ENCODE measurements at regions not wholly inside any gene's neighbourhood (a gene's known extent, or its start where the extent isn't known, plus 50 kb on each side); places are given as distances from the start of the nearest gene placed in this dataset.

GRCh38 chr2:128573116-128573515, 254.4 kb upstream of the HS6ST1 start:
- no peak overlapping the region for H3K4me3 ChIP-seq (ENCODE audit: control insufficient read depth in 2 of 3, extremely low read depth in 1 of 3, insufficient read depth in 2 of 3, low read depth in 1 of 3, low read length in 3 of 3)
- DNase-seq (ENCODE audit: low read depth, low spot score) (no peak), FAIRE-seq (no peak)
- peaks cover under 1% of the 10 kb centered on the region for H3K27me3 ChIP-seq (ENCODE audit: control insufficient read depth, extremely low read depth, insufficient read depth, low read length)
- H3K4me2 ChIP-seq (ENCODE audit: control insufficient read depth, extremely low read depth, insufficient read depth, low read depth, low read length) = no peak overlapping the region
- H3K27ac ChIP-seq (ENCODE audit: control insufficient read depth, insufficient read depth, low read length) = no peak overlapping the region
- dilution Hi-C loops (cut with MboI; ENCODE audit: extremely low pct_ligation_motif_present, low sequenced_read_pairs) = no loop called here
- H2AFZ ChIP-seq (ENCODE audit: control insufficient read depth, low read length) = no peak overlapping the region
- no peaks in the 10 kb centered on the region for H3K36me3 ChIP-seq (ENCODE audit: control insufficient read depth in 2 of 2, extremely low read depth in 1 of 2, insufficient read depth in 2 of 2, low read length in 2 of 2)
- H3K9me1 ChIP-seq (ENCODE audit: control insufficient read depth, extremely low read depth, insufficient read depth, low read length) = no peaks in the 10 kb centered on the region
- H3K9me3 ChIP-seq (ENCODE audit: control insufficient read depth, low read depth, low read length) = no peaks in the 10 kb centered on the region
- no peak overlapping the region for H3K9ac ChIP-seq (ENCODE audit: control insufficient read depth, extremely low read depth, insufficient read depth, low read length)
- H3K4me1 ChIP-seq (ENCODE audit: control insufficient read depth, extremely low read depth, insufficient read depth, low read length) = no peaks in the 10 kb centered on the region
- H4K20me1 ChIP-seq (ENCODE audit: control insufficient read depth, extremely low read depth, insufficient read depth, low read length) = no peaks in the 10 kb centered on the region
- TF ChIP-seq, protein P1, sequence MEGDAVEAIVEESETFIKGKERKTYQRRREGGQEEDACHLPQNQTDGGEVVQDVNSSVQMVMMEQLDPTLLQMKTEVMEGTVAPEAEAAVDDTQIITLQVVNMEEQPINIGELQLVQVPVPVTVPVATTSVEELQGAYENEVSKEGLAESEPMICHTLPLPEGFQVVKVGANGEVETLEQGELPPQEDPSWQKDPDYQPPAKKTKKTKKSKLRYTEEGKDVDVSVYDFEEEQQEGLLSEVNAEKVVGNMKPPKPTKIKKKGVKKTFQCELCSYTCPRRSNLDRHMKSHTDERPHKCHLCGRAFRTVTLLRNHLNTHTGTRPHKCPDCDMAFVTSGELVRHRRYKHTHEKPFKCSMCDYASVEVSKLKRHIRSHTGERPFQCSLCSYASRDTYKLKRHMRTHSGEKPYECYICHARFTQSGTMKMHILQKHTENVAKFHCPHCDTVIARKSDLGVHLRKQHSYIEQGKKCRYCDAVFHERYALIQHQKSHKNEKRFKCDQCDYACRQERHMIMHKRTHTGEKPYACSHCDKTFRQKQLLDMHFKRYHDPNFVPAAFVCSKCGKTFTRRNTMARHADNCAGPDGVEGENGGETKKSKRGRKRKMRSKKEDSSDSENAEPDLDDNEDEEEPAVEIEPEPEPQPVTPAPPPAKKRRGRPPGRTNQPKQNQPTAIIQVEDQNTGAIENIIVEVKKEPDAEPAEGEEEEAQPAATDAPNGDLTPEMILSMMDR (optimal IDR thresholded peaks at IDR 0.05 in 1 of 3, IDR thresholded peaks at IDR 0.05 in 1 of 3, conservative IDR thresholded peaks at IDR 0.05 in 1 of 3; ENCODE audit: extremely low read depth in 1 of 3, insufficient read depth in 2 of 3, low read length in 3 of 3) = no peak
- no peak for TF ChIP-seq EZH2 (IDR thresholded peaks at IDR 0.05; ENCODE audit: low read length)
- no peaks in the 10 kb centered on the region for H3K79me2 ChIP-seq (ENCODE audit: control insufficient read depth, insufficient read depth, low read length)

DNA sequence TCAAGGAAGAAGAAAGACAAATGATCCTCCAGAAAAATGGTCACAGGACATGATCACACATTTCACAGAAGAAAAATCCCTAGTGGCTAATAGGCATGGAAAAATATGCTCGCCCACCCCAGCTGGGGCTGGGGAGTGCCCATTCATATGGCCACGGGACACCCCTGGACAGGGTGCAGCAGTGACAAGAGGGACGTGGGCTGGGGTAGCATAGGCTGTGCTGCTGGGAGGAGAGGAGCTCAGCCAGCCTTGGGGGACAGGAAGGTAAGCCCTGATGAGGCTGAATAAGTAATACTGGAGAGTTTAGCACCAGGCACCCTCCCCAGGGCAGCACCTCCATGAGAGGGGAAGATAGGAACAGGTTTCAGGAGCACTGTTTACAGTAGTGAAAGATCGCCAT, 254.9 kb upstream of the HS6ST1 start:
- no peaks in the 10 kb centered on the region for H4K20me1 ChIP-seq (ENCODE audit: control insufficient read depth, extremely low read depth, insufficient read depth, low read length)
- peaks cover 4% of the 10 kb centered on the region for H3K27me3 ChIP-seq (ENCODE audit: control insufficient read depth, extremely low read depth, insufficient read depth, low read length)
- no peaks in the 10 kb centered on the region for H3K4me1 ChIP-seq (ENCODE audit: control insufficient read depth, extremely low read depth, insufficient read depth, low read length)
- no peak for DNase-seq (ENCODE audit: low read depth, low spot score)
- no peaks in the 10 kb centered on the region for H3K36me3 ChIP-seq (ENCODE audit: control insufficient read depth in 2 of 2, extremely low read depth in 1 of 2, insufficient read depth in 2 of 2, low read length in 2 of 2)
- H3K9ac ChIP-seq (ENCODE audit: control insufficient read depth, extremely low read depth, insufficient read depth, low read length) = no peak overlapping the region
- no peaks in the 10 kb centered on the region for H3K9me1 ChIP-seq (ENCODE audit: control insufficient read depth, extremely low read depth, insufficient read depth, low read length)
- H3K79me2 ChIP-seq (ENCODE audit: control insufficient read depth, insufficient read depth, low read length) = no peaks in the 10 kb centered on the region
- no peak overlapping the region for H3K4me3 ChIP-seq (ENCODE audit: control insufficient read depth in 2 of 3, extremely low read depth in 1 of 3, insufficient read depth in 2 of 3, low read depth in 1 of 3, low read length in 3 of 3)
- TF ChIP-seq, protein P1 (optimal IDR thresholded peaks at IDR 0.05 in 1 of 3, IDR thresholded peaks at IDR 0.05 in 1 of 3, conservative IDR thresholded peaks at IDR 0.05 in 1 of 3; ENCODE audit: extremely low read depth in 1 of 3, insufficient read depth in 2 of 3, low read length in 3 of 3) = no peak
- no peak for TF ChIP-seq EZH2 (IDR thresholded peaks at IDR 0.05; ENCODE audit: low read length)
- H3K4me2 ChIP-seq (ENCODE audit: control insufficient read depth, extremely low read depth, insufficient read depth, low read depth, low read length) = no peak overlapping the region
- no peaks in the 10 kb centered on the region for H3K9me3 ChIP-seq (ENCODE audit: control insufficient read depth, low read depth, low read length)
- no peak overlapping the region for H3K27ac ChIP-seq (ENCODE audit: control insufficient read depth, insufficient read depth, low read length)
- FAIRE-seq = no peak
- no peak overlapping the region for H2AFZ ChIP-seq (ENCODE audit: control insufficient read depth, low read length)
- dilution Hi-C loops (cut with MboI; ENCODE audit: extremely low pct_ligation_motif_present, low sequenced_read_pairs) = no loop called here
